Upper lobe of right lung (tissue), 1 donor: ENCODE measurements at regions not wholly inside any gene's neighbourhood (a gene's known extent, or its start where the extent isn't known, plus 50 kb on each side); places are given as distances from the start of the nearest gene placed in this dataset.

Experiments
- ATAC-seq: fragments of 200-7000 bp; cut with Tn5 transposase; one replicate; pipeline ENCODE4 v1.9.1; 2020; ENCODE audit warnings: mild to moderate bottlenecking, moderate library complexity
- DNase-seq: peaks from one replicate; pipeline ENCODE4 v3.0.0-alpha.2; 2020
- H3K27ac ChIP-seq: fragments of 200-600 bp; one replicate; pipeline ENCODE4 v1.8.0; 2022
- H3K27me3 ChIP-seq: fragments of 200-600 bp; one replicate; pipeline ENCODE4 v1.8.0; 2022; ENCODE audit warnings: mild to moderate bottlenecking
- H3K36me3 ChIP-seq: fragments of 200-600 bp; one replicate; pipeline ENCODE4 v1.8.0; 2022
- H3K4me1 ChIP-seq: fragments of 200-600 bp; one replicate; pipeline ENCODE4 v1.8.0; 2022
- H3K4me3 ChIP-seq: fragments of 200-600 bp; one replicate; pipeline ENCODE4 v1.8.0; 2022; ENCODE audit warnings: mild to moderate bottlenecking
- H3K9me3 ChIP-seq: fragments of 200-600 bp; one replicate; pipeline ENCODE4 v1.8.0; 2022
- intact Hi-C: fragments of 100-400 bp; cut with DNase I; formaldehyde crosslinking; loops from one replicate; pipeline ENCODE4 v1.11.0; 2022
- TF ChIP-seq, protein P1 (sequence below): fragments of 200-600 bp; IDR thresholded peaks from one replicate; pipeline ENCODE4 v1.8.0; 2022; ENCODE audit warnings: antibody characterized with exemption
- donor health status: DM: no; HTN: yes; CAD: no; lungs with severe emphysema.

- Histone ChIP-seq H3K9me3 (no peaks in the 10 kb centered on the region), H3K36me3 (no peaks in the 10 kb centered on the region), H3K27ac (no peak overlapping the region), H3K27me3 (no peaks in the 10 kb centered on the region), H3K4me3 (no peak overlapping the region), H3K4me1 (no peaks in the 10 kb centered on the region)
- TF ChIP-seq, protein P1, sequence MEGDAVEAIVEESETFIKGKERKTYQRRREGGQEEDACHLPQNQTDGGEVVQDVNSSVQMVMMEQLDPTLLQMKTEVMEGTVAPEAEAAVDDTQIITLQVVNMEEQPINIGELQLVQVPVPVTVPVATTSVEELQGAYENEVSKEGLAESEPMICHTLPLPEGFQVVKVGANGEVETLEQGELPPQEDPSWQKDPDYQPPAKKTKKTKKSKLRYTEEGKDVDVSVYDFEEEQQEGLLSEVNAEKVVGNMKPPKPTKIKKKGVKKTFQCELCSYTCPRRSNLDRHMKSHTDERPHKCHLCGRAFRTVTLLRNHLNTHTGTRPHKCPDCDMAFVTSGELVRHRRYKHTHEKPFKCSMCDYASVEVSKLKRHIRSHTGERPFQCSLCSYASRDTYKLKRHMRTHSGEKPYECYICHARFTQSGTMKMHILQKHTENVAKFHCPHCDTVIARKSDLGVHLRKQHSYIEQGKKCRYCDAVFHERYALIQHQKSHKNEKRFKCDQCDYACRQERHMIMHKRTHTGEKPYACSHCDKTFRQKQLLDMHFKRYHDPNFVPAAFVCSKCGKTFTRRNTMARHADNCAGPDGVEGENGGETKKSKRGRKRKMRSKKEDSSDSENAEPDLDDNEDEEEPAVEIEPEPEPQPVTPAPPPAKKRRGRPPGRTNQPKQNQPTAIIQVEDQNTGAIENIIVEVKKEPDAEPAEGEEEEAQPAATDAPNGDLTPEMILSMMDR, result no peak
- ATAC-seq (no peak), DNase-seq (no peak)
- intact Hi-C loops, result no loop called here
Observed at GRCh38 chr4:155106629-155107028, 101.8 kb upstream of the NPY2R start.

DNA sequence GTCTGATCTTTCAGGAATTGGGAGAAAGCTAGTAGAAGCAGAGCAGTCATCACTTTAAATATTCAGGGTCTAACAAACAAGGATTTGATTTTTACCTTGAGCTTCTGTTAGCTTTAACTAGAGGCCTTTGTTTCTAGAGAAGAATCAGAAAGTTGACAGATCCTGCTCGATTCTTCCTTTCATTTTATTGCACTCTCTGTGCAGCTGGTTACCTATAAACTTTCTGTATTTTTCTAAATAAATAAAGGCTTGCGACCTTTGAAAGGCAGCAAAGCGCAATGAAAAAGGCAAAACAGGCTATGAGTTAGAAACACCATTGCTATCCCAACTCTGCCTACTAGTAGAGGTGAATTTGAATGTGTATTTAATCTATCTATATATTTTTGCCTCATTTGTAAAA, 101.4 kb upstream of the NPY2R start:
- TF ChIP-seq, protein P1, result no peak
- ATAC-seq, result no peak
- Histone ChIP-seq H3K36me3 (no peaks in the 10 kb centered on the region), H3K27ac (no peak overlapping the region), H3K4me3 (no peak overlapping the region), H3K27me3 (no peaks in the 10 kb centered on the region), H3K9me3 (no peaks in the 10 kb centered on the region), H3K4me1 (no peaks in the 10 kb centered on the region)
- intact Hi-C loops, result no loop called here
- no peak for DNase-seq

- no peak for ATAC-seq
- Histone ChIP-seq H3K9me3 (no peaks in the 10 kb centered on the region), H3K4me1 (no peaks in the 10 kb centered on the region), H3K4me3 (no peak overlapping the region), H3K36me3 (no peaks in the 10 kb centered on the region), H3K27ac (no peak overlapping the region), H3K27me3 (no peaks in the 10 kb centered on the region)
- no peak for DNase-seq
- intact Hi-C loops, result no loop called here
- TF ChIP-seq, protein P1, result no peak
Observed at GRCh38 chr4:155114790-155115189, 93.6 kb upstream of the NPY2R start.

DNA sequence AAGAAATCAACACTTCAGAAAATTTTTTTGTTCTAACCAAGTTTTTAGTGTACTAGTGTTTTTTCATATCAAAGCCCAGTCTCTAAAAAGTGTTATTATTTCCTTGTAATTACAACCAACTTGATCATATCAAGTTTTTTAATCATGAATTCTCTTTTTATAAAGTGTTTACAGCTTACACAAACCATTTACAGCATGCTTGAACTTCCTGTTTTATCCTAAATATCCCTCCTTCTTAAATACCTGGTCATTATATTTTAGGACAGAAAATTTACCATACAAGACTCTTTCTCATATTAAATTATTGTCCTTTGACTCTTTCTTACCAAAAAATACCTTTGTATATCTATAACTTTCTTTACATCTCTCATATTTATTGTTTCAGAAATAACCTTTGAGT, 89.4 kb upstream of the NPY2R start:
- Histone ChIP-seq H3K27me3 (no peaks in the 10 kb centered on the region), H3K4me1 (no peaks in the 10 kb centered on the region), H3K36me3 (no peaks in the 10 kb centered on the region), H3K4me3 (no peak overlapping the region), H3K9me3 (no peaks in the 10 kb centered on the region), H3K27ac (no peak overlapping the region)
- no peak for ATAC-seq
- TF ChIP-seq, protein P1, result no peak
- intact Hi-C loops, result no loop called here
- DNase-seq, result no peak

DNA sequence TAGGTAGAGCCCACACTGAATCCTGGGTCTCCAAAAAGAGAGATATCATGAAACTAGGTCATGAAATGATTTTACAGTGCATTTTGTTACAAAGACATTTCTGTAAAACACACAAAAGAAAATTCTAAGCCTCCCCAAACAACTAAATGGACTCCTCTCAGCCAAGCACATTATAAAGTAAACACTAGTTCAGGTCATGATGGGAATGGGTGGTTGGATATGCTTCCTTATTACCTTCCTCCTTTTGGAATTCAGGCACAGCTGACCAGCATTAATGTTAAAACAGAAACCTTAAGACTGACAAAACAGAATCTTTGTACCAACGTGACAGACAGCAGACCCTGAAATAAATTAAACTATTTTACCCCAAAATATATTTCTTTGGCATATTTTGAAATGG, 87.9 kb upstream of the NPY2R start:
- no peak for ATAC-seq

DNA sequence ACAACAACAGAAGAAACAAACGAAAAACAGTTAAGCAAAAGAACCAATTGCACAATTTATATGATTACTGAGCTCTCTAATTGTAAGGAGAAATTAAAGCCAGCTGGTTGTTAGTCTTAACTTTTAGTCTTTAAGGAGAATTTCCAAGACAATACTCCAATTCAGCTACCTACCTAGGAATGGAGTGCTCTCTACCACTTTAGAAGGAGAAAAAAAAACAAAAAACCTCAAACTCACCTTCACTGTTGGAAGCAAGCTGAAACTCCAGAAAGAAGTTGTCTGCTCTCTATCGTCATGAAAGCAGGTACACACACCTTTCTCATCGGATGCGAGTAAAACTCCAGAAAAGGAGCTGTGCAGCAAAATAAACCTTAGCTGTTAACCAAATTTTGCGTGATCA, 86.1 kb upstream of the NPY2R start:
- intact Hi-C loops, result no loop called here

More for the DNA sequence above, 87.9 kb upstream of the NPY2R start:
- no peak overlapping the region for H3K27ac ChIP-seq
- intact Hi-C loops, result no loop called here
- DNase-seq, result no peak
- H3K4me3 ChIP-seq, result no peak overlapping the region
- no peaks in the 10 kb centered on the region for H3K4me1 ChIP-seq
- no peaks in the 10 kb centered on the region for H3K27me3 ChIP-seq
- no peaks in the 10 kb centered on the region for H3K36me3 ChIP-seq
- H3K9me3 ChIP-seq, result no peaks in the 10 kb centered on the region
- TF ChIP-seq, protein P1, result no peak

More for the DNA sequence above, 86.1 kb upstream of the NPY2R start:
- DNase-seq (no peak), ATAC-seq (no peak)
- no peak overlapping the region for H3K4me3 ChIP-seq
- no peaks in the 10 kb centered on the region for H3K9me3 ChIP-seq
- H3K27ac ChIP-seq, result no peak overlapping the region
- TF ChIP-seq, protein P1, result no peak
- no peaks in the 10 kb centered on the region for H3K4me1 ChIP-seq
- H3K36me3 ChIP-seq, result no peaks in the 10 kb centered on the region
- no peaks in the 10 kb centered on the region for H3K27me3 ChIP-seq
